ENCODE measurements at regions not wholly inside any gene's neighbourhood (a gene's known extent, or its start where the extent isn't known, plus 50 kb on each side); places are given as distances from the start of the nearest gene placed in this dataset.
A peak's percentile ranks its signal among the peaks of the same experiment; 100 is the strongest.

DNA sequence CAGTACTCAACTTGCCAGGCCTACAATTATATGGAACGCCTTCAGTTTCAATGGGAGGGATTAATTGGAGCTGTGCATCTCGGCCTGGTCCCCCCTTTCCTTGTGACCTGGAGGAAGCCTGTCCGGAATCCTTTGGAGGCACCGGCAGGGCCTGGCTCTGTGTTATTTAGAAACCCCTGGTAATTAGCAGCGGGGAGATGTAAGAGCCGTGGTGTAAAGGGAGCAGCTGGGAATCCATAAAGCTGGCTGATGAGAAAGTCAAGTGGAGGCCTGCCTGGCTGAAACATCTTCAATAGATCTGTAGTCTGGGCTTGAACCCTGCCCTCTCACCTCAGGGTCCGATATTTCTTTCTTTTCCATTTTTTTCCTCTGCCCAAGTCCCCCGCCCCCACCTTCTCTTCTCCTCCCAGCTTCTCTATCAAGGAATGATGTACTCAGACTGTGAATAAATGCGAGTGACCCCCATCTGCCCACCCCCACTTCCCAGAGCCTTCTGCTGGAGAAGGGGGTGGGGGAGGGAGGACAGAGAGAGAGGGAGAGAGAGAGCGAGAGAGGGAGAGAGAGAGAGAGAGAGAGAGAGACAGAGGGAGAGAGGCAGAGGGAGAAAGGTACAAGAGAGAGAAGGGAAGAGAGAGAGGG lies 495.5 kb upstream of the ZFHX3 start:
- no peak for DNase-seq

DNA sequence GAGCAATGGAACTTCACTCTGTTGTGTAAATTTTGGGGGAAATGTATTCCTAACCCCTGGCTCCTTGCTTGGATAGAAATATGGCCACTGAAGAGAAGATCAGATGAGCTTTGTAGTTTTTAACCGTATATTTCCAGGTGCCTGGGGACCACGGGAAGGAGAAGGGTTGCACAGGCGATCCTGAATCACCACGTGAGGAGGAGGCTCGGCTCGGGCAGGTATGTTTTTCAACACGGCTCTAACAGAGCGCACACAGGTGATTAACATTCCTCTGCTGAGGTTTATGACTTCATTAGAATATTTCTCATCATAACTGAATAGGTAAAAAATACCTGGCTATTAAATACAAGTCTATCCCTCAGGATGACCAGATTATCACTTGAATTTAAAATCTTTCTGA lies 495.0 kb upstream of the ZFHX3 start:
- DNase-seq = no peak

GRCh38 chr16:73537921-73538320 lies 490.0 kb upstream of the ZFHX3 start:
- no peak for DNase-seq

DNA sequence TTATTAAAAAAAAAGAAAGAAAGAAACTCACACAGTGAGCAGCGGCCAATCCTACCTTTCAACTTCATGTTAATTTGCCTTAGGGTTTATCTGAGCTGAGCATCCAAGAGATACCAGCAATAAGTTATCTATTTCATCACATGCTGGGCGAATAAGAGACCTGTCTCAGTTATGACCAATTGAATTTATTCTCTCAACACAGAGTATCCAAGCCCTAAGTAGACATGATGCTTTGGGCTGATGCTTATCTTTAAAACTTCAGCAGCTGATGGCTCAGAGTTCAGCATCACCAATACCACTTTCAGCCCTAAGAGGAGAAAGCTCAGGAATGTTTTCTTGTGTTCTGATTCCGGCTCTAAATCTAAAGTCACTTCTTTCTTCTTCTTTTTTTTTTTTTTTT lies 489.0 kb upstream of the ZFHX3 start:
- no peak for DNase-seq

DNA sequence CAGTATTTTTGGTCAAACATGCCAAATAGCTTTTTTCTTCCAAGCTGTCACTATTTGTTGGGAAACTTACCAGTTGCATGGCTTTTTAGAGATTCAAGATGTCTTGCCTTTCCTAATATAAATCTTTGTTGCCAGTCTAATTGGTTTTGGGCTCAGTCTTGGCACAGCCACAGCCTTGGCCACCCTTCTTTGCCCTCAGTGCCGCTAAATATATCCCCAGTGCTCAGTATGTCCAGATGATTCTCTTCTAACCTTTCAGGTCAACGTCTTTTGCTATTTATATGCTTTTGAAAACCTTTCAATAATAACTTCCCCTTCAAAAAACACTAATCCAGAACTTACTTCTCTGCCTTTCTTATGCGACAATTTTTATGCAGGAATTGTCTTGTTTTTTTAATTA lies 483.1 kb upstream of the ZFHX3 start:
- DNase-seq = no peak

- no peak for DNase-seq
These were observed 482.6 kb upstream of the ZFHX3 start for GRCh38 chr16:73530529-73530928.

DNA sequence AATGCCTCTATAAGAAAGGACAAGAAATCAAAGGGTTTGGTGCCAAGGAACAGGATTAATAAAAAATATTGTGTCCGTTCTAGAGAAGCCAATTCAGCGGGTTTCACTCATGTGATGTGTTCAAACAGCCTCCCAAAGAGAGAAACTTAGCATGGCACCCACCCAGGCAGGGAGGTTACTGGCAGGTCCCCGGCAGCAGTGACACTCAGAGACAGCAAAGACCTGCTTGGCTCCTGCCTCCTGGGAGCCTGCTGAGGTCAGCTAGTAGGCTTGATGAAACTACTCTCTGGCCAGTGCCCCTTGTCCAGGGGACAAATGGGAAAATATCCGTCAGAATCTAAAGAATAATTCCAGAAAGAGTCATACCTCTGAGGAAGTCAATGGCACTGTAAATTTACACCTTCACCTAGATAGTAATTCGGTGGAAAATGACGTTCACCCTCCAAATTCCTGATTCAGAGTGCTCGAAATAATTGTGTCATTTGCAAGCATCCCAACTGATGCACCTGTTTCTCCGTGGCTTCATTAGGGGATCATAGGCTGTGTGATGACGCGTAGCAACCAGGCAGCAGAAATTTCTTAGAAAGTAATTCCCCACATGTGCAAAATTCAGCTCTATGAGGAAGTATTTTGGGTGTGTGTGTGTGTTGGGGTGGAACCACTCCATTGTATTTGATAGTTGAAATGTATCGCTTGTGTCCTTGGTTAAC lies 481.5 kb upstream of the ZFHX3 start:
- no peak for DNase-seq

DNA sequence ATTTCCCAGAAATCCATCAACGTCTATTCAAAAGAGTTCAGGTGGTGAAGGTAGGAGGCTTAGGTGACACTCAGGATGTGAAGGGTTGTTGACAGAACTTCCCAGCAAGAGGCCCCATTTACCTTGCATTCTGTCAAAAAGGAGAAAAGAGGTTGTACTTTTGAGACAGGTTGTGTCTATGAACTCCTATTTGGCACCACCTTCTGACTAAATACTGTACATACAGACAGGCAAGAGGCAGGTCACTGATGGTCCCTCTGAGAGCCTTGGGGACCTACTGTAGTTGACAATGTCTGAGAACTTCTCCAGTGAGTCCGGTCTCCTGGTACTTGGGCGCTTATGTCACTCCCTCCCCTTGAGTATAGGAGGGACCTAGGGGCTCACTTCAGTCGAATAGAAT lies 479.3 kb upstream of the ZFHX3 start:
- DNase-seq = no peak

- no peak for DNase-seq
These were observed 478.3 kb upstream of the ZFHX3 start for GRCh38 chr16:73526011-73526804.

DNA sequence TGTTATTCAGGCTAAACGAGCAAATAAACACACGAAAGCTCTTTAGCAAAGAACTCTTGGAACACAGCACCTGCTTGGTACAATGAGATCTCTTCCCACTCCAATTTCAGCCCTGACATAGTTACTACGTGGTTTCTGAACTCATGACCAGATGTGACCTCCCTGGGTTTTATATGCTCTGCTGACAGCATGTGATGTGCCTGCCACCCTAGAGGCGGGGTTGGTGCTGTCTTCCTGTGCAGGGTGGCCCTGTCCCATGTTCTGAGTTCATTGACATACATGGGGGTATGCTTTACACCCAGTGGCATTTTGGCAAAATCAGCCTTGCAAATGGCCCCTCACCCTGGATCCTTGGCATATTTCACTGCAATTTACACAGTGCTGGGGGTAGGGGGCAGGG lies 475.3 kb upstream of the ZFHX3 start:
- DNase-seq = no peak

DNA sequence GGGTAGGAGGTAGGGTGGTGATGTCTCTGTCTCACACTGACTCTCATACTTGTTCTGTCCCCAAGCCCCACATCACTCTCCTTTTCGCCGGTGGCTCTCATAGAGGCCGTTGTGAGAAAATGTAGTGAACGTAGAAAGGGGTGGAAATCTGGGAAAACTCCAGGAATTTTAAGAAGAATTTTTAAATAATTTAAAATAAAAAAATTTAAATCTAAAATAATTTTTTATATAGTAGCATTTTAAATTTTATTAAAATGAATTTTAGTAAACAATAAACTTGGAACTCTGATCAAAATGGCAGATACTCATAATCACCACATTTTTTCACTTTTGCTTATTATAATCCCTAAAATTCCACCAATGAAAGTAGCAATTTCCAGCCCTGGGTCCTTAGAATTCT lies 473.6 kb upstream of the ZFHX3 start:
- DNase-seq = no peak

DNA sequence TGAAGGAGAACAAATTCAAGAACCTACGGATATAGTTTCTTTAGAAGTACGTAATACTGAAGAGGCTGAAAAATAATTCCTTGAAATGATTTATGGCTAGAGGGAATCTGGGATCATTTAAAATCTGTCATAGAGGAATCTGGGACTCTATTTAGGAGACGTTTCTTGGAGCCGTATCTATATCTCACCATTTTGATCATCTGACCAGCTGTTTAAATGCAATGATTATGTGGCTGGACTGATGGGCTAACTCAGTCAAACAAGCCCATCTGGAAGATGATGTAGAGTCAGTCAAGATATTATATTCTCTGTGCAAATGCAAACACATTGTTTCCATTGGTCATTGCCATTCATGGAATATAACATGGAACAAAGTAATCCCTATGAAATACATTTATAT lies 467.7 kb upstream of the ZFHX3 start:
- no peak for DNase-seq

GRCh38 chr16:73510852-73511251 lies 462.9 kb upstream of the ZFHX3 start:
- DNase-seq = no peak

GRCh38 chr16:73506568-73507056 lies 458.7 kb upstream of the ZFHX3 start:
- DNase-seq = no peak

GRCh38 chr16:73505577-73505976 lies 457.6 kb upstream of the ZFHX3 start:
- peak; percentile 43 for DNase-seq

DNA sequence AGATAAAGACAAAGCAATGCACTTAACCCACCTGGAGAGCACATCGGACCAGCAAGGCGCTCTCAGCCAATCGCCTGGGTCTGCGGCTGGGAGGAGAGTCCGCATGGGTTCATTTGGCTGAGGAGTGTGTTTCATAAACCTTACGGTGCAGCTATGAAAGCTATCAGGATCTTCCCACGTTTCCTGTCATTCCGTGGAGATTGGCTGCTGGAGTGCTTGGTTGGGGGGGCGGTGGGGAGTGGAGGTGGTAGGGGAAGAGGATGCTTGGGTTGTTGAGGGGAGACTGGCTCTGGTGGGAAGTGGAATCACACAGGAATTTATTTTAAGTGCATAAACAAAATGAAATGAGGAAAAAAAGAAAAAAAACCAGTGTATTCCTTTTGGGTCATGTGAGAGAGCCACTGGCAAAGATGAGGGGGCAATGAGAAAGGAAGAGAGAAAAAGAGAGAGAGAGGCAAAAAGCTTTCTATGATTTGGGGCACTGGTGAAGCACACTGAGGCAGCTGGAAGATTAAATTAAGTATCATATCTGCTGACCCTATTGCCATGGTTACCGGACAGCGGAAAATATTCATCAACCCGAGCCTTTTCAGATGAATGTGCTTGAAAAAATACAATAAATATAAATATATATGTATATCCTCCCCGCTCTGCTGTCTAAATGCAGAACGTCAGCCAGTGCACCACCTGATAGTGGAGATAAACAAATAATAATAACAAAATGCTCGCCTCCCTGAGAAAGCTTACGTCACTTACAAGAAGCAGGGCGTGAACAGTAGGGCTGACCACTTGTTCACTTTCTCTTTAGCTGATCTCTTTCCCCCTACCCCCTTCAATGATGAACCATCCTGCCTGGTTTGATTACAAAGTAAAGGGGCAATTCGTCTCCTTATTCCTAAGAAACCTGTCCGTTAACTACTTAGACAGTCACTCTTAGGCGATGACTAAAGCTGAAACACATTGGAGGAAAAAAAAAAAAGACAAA lies 457.0 kb upstream of the ZFHX3 start:
- peak; percentile 21 for DNase-seq

- no peak for DNase-seq
These were observed 455.2 kb upstream of the ZFHX3 start for GRCh38 chr16:73503093-73503492.

DNA sequence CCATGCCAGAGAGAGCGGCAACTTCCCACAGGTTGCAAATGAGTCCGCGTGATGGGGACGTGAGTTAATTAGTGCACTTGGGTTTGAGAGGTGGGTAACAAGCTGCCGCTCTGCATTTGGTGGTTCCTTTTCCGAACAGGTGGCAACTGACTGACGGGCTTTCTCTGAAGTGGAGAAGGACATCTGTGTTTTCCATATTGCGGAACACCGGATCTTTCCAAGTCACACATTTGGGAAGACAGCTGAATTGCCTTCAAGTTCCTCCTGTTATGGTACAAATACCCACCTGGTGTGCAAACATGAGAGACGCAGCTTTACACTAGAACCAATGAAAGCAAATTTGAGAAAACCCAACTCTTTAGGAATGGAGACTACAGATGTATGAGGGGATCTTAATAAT lies 451.3 kb upstream of the ZFHX3 start:
- no peak for DNase-seq

- no peak for DNase-seq
These were observed 438.0 kb upstream of the ZFHX3 start for GRCh38 chr16:73485880-73486279.

DNA sequence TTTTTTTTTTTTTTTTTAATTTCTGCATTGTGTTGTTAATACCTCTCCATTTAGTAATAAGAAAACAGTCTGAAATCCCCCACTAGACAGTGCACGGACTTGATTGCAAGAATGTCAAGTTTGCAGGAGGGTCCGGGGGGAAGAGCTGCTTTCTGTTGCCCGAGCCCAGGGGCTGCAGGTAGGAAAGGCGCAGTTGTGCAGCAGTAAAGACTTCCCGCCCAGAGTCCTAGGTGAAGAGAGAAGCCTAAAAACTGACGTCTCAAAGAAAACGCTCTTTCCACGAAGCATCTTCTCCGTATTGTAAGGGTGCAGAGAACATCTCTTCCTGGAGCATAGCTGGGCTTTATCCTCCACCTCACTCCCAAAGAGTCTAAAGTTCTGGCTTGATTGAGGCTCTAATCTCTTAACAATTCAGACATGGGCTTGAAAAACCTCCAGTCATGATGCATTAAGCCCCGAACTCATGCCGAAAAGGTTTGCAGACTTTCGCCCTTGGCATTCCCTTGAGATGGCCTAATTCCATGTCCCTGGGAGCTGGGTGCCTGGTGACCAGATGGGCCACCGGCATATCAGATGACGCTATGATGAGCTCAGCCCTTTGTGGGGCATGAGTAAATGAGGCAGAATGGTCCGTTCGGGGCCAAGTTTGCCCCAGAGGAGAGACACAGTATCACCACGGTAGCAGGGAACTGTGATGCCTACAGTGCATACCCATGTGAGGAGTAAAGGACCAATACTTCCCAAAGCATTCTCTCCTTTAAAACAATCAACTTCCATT lies 436.2 kb upstream of the ZFHX3 start:
- no peak for DNase-seq
